ENCODE measurements at regions not wholly inside any gene's neighbourhood (a gene's known extent, or its start where the extent isn't known, plus 50 kb on each side); places are given as distances from the start of the nearest gene placed in this dataset.

- no peak overlapping the region for H2BK20ac ChIP-seq (ENCODE audit: low read length)
- no peak overlapping the region for H2BK15ac ChIP-seq (ENCODE audit: low read length)
- no peak overlapping the region for H3K9ac ChIP-seq (replicated peaks in 1 of 4; ENCODE audit: extremely low read depth in 1 of 4, low read depth in 3 of 4, low read length in 3 of 4)
- no peak overlapping the region for H3K56ac ChIP-seq (replicated peaks; ENCODE audit: insufficient read length, low read depth, low read length)
- no peak overlapping the region for H2BK120ac ChIP-seq (replicated peaks; ENCODE audit: low read depth, low read length)
- no peak overlapping the region for H3K18ac ChIP-seq (ENCODE audit: extremely low read depth, low read length)
- H3K36me3 ChIP-seq (ENCODE audit: control insufficient read depth in 2 of 4, insufficient read depth in 4 of 4, low read length in 3 of 4) = peaks cover 0 to 3% (median under 1%) of the 10 kb centered on the region in 4 experiments; a peak in 1 of 8 replicates
- H3K4me2 ChIP-seq (ENCODE audit: insufficient read depth in 1 of 2, low read depth in 2 of 2, low read length in 2 of 2) = no peak overlapping the region
- H3K4ac ChIP-seq (replicated peaks; ENCODE audit: insufficient read length, low read depth, low read length) = no peak overlapping the region
- FAIRE-seq = no peak
- no peaks in the 10 kb centered on the region for H3K23me2 ChIP-seq (ENCODE audit: low read depth, low read length)
- H2AK5ac ChIP-seq (ENCODE audit: low read depth, low read length) = no peak overlapping the region
- H4K5ac ChIP-seq (ENCODE audit: insufficient read length, low read depth, low read length) = peak overlapping the region; percentile 40
- DNase-seq (ENCODE audit: low read depth in 1 of 2, low spot score in 2 of 2) = no peak
- no peaks in the 10 kb centered on the region; a peak in 1 of 7 replicates for H3K27me3 ChIP-seq (replicated peaks in 1 of 4; ENCODE audit: control insufficient read depth in 3 of 4, extremely low read depth in 1 of 4, insufficient read depth in 3 of 4, low read length in 3 of 4)
- H3K4me3 ChIP-seq (ENCODE audit: extremely low read depth in 1 of 4, insufficient read depth in 2 of 4, low read depth in 3 of 4, low read length in 4 of 4) = no peak overlapping the region
- ChIA-PET CTCF (ENCODE audit: partially characterized antibody) (no interaction called here), POLR2A (ENCODE audit: partially characterized antibody) (interaction anchor here (0.7 kb wide), 1 partner anchor 202 kb away, joined by 3 read pairs; no protein-coding TSS in a partner anchor)
- no peak overlapping the region for H4K8ac ChIP-seq (ENCODE audit: extremely low read depth, insufficient read depth, low read length)
- H3K9me3 ChIP-seq (ENCODE audit: insufficient read depth in 2 of 2, low read depth in 1 of 2, low read length in 1 of 2) = peaks cover 8 to 17% of the 10 kb centered on the region in 2 experiments
- no peak overlapping the region for H3K27ac ChIP-seq (ENCODE audit: low read depth, low read length)
- H2BK5ac ChIP-seq (ENCODE audit: low read depth, low read length) = no peak overlapping the region
- no peak overlapping the region for H2AFZ ChIP-seq (ENCODE audit: low read length)
- no peak overlapping the region for H4K91ac ChIP-seq (replicated peaks; ENCODE audit: insufficient read length, low read length)
- no peak overlapping the region for H3K14ac ChIP-seq (ENCODE audit: insufficient read length)
- 89% methylated on average over 3 of the region's 3 CpGs; no CpG with 5 or more reads in 1 of the 2 experiments for WGBS, 2 experiments (ENCODE audit: extremely low coverage in 1 of 2, insufficient coverage in 1 of 2, insufficient read length in 1 of 2, insufficient replicate concordance in 2 of 2, low coverage in 1 of 2, low lambda C conversion rate in 2 of 2, missing lambda C conversion rate in 1 of 2)
- H3K79me1 ChIP-seq (ENCODE audit: low read depth, low read length) = no peaks in the 10 kb centered on the region
- H3K79me2 ChIP-seq (ENCODE audit: control insufficient read depth in 1 of 2, insufficient read depth in 2 of 2, low read length in 2 of 2) = no peaks in the 10 kb centered on the region
- H2BK12ac ChIP-seq (ENCODE audit: low read depth, low read length) = no peak overlapping the region
- no peaks in the 10 kb centered on the region for H3K4me1 ChIP-seq (replicated peaks in 1 of 4; ENCODE audit: control insufficient read depth in 3 of 4, insufficient read depth in 4 of 4, low read length in 3 of 4)
- H3K23ac ChIP-seq (ENCODE audit: insufficient read length) = no peak overlapping the region
- no peaks in the 10 kb centered on the region for H4K20me1 ChIP-seq (replicated peaks in 1 of 2; ENCODE audit: control insufficient read depth in 1 of 2, insufficient read depth in 2 of 2, low read length in 2 of 2)
- no peak for TF ChIP-seq RFX5 (IDR thresholded peaks at IDR 0.05; ENCODE audit: borderline replicate concordance, low read depth, low read length)
- no peak for TF ChIP-seq TAF7 (optimal IDR thresholded peaks at IDR 0.05; ENCODE audit: borderline replicate concordance, low read depth, low read length)
- TF ChIP-seq PHF8 (conservative IDR thresholded peaks at IDR 0.05; ENCODE audit: low read depth, low read length) = no peak
- no peak for TF ChIP-seq POLR2AphosphoS5 (IDR thresholded peaks at IDR 0.05; ENCODE audit: low read depth, low read length)
- no peak for TF ChIP-seq GTF2F1 (IDR thresholded peaks at IDR 0.05; ENCODE audit: borderline replicate concordance, low read depth, low read length)
- TF ChIP-seq NANOG (IDR thresholded peaks at IDR 0.05; ENCODE audit: insufficient read depth, low read depth, low read length, poor library complexity, severe bottlenecking) = no peak
- TF ChIP-seq RBBP5 (IDR thresholded peaks at IDR 0.05; ENCODE audit: borderline replicate concordance, low read depth, low read length) = no peak
- no peak for TF ChIP-seq MAFK (IDR thresholded peaks at IDR 0.05; ENCODE audit: low read depth, low read length)
- TF ChIP-seq CTCF (IDR thresholded peaks at IDR 0.05; ENCODE audit: control extremely low read depth in 1 of 3, insufficient read depth in 1 of 3, low read depth in 1 of 3, low read length in 3 of 3) = no peak
- no peak for TF ChIP-seq HDAC2 (IDR thresholded peaks at IDR 0.05; ENCODE audit: borderline replicate concordance in 1 of 2, low read depth in 2 of 2, low read length in 2 of 2)
- no peak for TF ChIP-seq RAD21 (IDR thresholded peaks at IDR 0.05 in 1 of 2, conservative IDR thresholded peaks at IDR 0.05 in 1 of 2; ENCODE audit: low read depth in 2 of 2, low read length in 2 of 2)
These were observed 101.0 kb downstream of the SKIDA1 start for GRCh38 chr10:21424459-21424861.
